Psoas muscle (tissue), 7 donors: ENCODE measurements at regions not wholly inside any gene's neighbourhood (a gene's known extent, or its start where the extent isn't known, plus 50 kb on each side); places are given as distances from the start of the nearest gene placed in this dataset.

Experiments
- ATAC-seq, 4 donors: fragments of 200-7000 bp; cut with Tn5 transposase; one replicate each; pipeline ENCODE4 v1.9.1; 2020; ENCODE audit warnings: moderate library complexity in 3 of 4, mild to moderate bottlenecking in 2 of 4
- DNase-seq, 2 donors: peaks; one replicate each; pipeline ENCODE4 v3.0.0-alpha.2; 2020
- H3K27ac ChIP-seq: fragments of 200-600 bp; one replicate; pipeline ENCODE4 v1.8.0; 2022
- H3K27me3 ChIP-seq, 3 donors: fragments of 200-600 bp in 1 of 3; one replicate each; pipeline versions ENCODE4 v1.6.1 to v1.8.0; 2013 to 2022; ENCODE audit warnings: low read length in 2 of 3, mild to moderate bottlenecking in 2 of 3, moderate library complexity in 1 of 3; ENCODE audit not compliant: insufficient read depth in 3 of 3
- H3K36me3 ChIP-seq, 2 donors: fragments of 200-600 bp in 1 of 2; one replicate each; pipeline versions ENCODE4 v1.6.1 to v1.8.0; 2013 to 2022; ENCODE audit warnings: low read depth in 1 of 2, mild to moderate bottlenecking in 1 of 2, moderate library complexity in 1 of 2; ENCODE audit not compliant: insufficient read depth in 1 of 2
- H3K4me1 ChIP-seq: fragments of 200-600 bp; one replicate; pipeline ENCODE4 v1.8.0; 2022
- H3K4me3 ChIP-seq: fragments of 200-600 bp; one replicate; pipeline ENCODE4 v1.8.0; 2022; ENCODE audit warnings: mild to moderate bottlenecking
- H3K9me3 ChIP-seq: fragments of 200-600 bp; one replicate; pipeline ENCODE4 v1.8.0; 2022
- WGBS, 3 donors: extraction: QIAGEN DNeasy Blood & Tissue Kit; methylation state at CpG; one replicate each; pipeline versions ENCODE4 v1.1.6 to v1.1.7; 2013; 5-methylcytosine and 5-hydroxymethylcytosine counted together
- intact Hi-C, 2 donors: fragments of 100-400 bp; cut with DNase I; formaldehyde crosslinking; loops; one replicate each; pipeline versions ENCODE4 v1.11.0 to v1.14.2; 2022
- TF ChIP-seq, protein P1 (sequence below): fragments of 200-600 bp; IDR thresholded peaks from one replicate; pipeline ENCODE4 v1.8.0; 2022; ENCODE audit warnings: antibody characterized with exemption
- donor health status: healthy with polysubstance abuse.
- donor health status: DM: no; HTN: no; CAD: no; lungs with moderate emphysema.
- donor health status: Bipolar disorder and iron deficiency.
- donor health status: healthy.
- donor health status: DM: yes; HTN: yes; CAD: no.
- donor health status: DM: no; HTN: no; CAD: no.
- donor health status: DM: yes; HTN: yes; CAD: no.

- ATAC-seq (no peak), DNase-seq (no peak)
- Histone ChIP-seq H3K27ac (no peak overlapping the region), H3K4me1 (no peaks in the 10 kb centered on the region), H3K36me3 (no peaks in the 10 kb centered on the region), H3K27me3 (no peaks in the 10 kb centered on the region), H3K9me3 (no peaks in the 10 kb centered on the region), H3K4me3 (no peak overlapping the region)
- WGBS, 3 donors, result 94 to 96% (median 95%) methylated on average over 3 of the region's 3 CpGs
- intact Hi-C loops, result no loop called here
- TF ChIP-seq, protein P1, sequence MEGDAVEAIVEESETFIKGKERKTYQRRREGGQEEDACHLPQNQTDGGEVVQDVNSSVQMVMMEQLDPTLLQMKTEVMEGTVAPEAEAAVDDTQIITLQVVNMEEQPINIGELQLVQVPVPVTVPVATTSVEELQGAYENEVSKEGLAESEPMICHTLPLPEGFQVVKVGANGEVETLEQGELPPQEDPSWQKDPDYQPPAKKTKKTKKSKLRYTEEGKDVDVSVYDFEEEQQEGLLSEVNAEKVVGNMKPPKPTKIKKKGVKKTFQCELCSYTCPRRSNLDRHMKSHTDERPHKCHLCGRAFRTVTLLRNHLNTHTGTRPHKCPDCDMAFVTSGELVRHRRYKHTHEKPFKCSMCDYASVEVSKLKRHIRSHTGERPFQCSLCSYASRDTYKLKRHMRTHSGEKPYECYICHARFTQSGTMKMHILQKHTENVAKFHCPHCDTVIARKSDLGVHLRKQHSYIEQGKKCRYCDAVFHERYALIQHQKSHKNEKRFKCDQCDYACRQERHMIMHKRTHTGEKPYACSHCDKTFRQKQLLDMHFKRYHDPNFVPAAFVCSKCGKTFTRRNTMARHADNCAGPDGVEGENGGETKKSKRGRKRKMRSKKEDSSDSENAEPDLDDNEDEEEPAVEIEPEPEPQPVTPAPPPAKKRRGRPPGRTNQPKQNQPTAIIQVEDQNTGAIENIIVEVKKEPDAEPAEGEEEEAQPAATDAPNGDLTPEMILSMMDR, result no peak
Measured at GRCh38 chr13:33483471-33483870, 197.9 kb upstream of the STARD13 start.

- TF ChIP-seq, protein P1, result no peak
- Histone ChIP-seq H3K27ac (no peak overlapping the region), H3K27me3 (no peaks in the 10 kb centered on the region), H3K9me3 (no peaks in the 10 kb centered on the region), H3K4me3 (no peak overlapping the region), H3K36me3 (no peaks in the 10 kb centered on the region), H3K4me1 (no peaks in the 10 kb centered on the region)
- no peak for ATAC-seq
- DNase-seq, result no peak
- WGBS, 3 donors, result 98 to 100% (median 100%) methylated on average over 1 of the region's 1 CpG
- intact Hi-C loops, result no loop called here
Measured at GRCh38 chr13:33485247-33485646, 199.7 kb upstream of the STARD13 start.

DNA sequence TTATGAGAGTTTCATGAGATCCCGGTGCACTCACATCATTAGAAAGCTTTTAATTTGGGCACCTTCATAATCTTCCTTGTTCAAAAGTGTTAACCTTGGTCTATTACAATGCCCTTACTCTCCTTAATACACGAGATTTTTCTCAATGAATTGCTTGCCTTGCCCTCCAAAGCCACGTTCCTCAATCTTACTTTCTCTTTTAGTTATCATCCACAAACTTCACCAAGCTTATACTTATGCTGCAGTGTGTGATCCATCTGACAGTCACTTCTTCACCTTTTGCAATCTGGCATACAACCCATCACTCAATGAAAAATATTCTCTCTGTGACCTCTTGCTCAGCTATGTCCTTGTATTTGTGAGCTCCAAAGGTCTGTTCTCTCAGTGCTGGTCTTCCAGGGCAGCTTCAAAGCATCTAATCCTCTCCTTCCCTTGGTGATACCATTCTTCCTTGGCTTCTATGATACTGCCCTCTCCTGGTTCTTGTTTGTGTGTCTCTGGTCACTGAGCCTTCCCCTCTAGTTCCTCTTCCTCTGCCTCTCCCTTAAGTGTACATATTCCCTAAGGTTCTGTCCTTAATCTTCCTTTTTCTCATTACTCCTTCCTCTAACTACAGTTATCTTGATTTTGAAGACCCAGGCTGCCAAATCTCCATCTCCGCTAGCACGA, 202.2 kb upstream of the STARD13 start:
- H3K27ac ChIP-seq, result no peak overlapping the region
- TF ChIP-seq, protein P1, result peak; percentile 27
- H3K9me3 ChIP-seq, result no peaks in the 10 kb centered on the region
- H3K4me1 ChIP-seq, result no peaks in the 10 kb centered on the region
- H3K36me3 ChIP-seq, result no peaks in the 10 kb centered on the region
- intact Hi-C loops, result no loop called here
- DNase-seq (no peak), ATAC-seq (peak in 2 of 4 donors; percentile 56 to 75)
- H3K4me3 ChIP-seq, result peak overlapping the region; percentile 19
- no peaks in the 10 kb centered on the region for H3K27me3 ChIP-seq
- WGBS, 3 donors, result 62 to 75% (median 74%) methylated on average over 5 of the region's 5 CpGs

GRCh38 chr13:33489563-33489962, 204.0 kb upstream of the STARD13 start:
- intact Hi-C loops, result no loop called here
- no peaks in the 10 kb centered on the region for H3K27me3 ChIP-seq
- no peak for DNase-seq
- TF ChIP-seq, protein P1, result no peak
- no peak overlapping the region for H3K27ac ChIP-seq
- ATAC-seq, result no peak
- WGBS, 3 donors, result 87 to 89% (median 89%) methylated on average over 4 of the region's 4 CpGs
- no peaks in the 10 kb centered on the region for H3K4me1 ChIP-seq
- no peaks in the 10 kb centered on the region for H3K9me3 ChIP-seq
- no peaks in the 10 kb centered on the region for H3K36me3 ChIP-seq
- no peak overlapping the region for H3K4me3 ChIP-seq
